ENCODE measurements at regions not wholly inside any gene's neighbourhood (a gene's known extent, or its start where the extent isn't known, plus 50 kb on each side); places are given as distances from the start of the nearest gene placed in this dataset.

GRCh38 chr16:66267292-66268014 lies 99.0 kb upstream of the CDH5 start:
- H3K27me3 ChIP-seq (ENCODE audit: insufficient read depth, poor library complexity, severe bottlenecking) = peaks cover 5% of the 10 kb centered on the region
- no peak overlapping the region for H3K4me3 ChIP-seq (replicated peaks; ENCODE audit: insufficient read depth, low read length)
- DNase-seq (ENCODE audit: low read depth in 1 of 2, low spot score in 1 of 2) = no peak
- TF ChIP-seq CTCF (IDR thresholded peaks at IDR 0.05; ENCODE audit: insufficient read depth, low read length) = no peak
- no peak for TF ChIP-seq REST (IDR thresholded peaks at IDR 0.05; ENCODE audit: insufficient replicate concordance, low read depth)
- no peak for TF ChIP-seq POLR2AphosphoS5 (IDR thresholded peaks at IDR 0.05; ENCODE audit: low read depth)
- TF ChIP-seq SPI1 (IDR thresholded peaks at IDR 0.05; ENCODE audit: borderline replicate concordance, low read depth) = no peak
- H3K27ac ChIP-seq (replicated peaks) = no peak overlapping the region

GRCh38 chr16:66266436-66267291 lies 99.8 kb upstream of the CDH5 start:
- no peak for TF ChIP-seq GABPA (IDR thresholded peaks at IDR 0.05; ENCODE audit: low read depth)
- no peak for TF ChIP-seq REST (IDR thresholded peaks at IDR 0.05; ENCODE audit: insufficient replicate concordance, low read depth)
- TF ChIP-seq SPI1 (IDR thresholded peaks at IDR 0.05; ENCODE audit: borderline replicate concordance, low read depth) = no peak
- TF ChIP-seq CTCF (IDR thresholded peaks at IDR 0.05; ENCODE audit: insufficient read depth, low read length) = no peak
- no peak for TF ChIP-seq POLR2AphosphoS5 (IDR thresholded peaks at IDR 0.05; ENCODE audit: low read depth)
- DNase-seq (ENCODE audit: low read depth in 1 of 2, low spot score in 1 of 2) = no peak
- Histone ChIP-seq H3K27me3 (ENCODE audit: insufficient read depth, poor library complexity, severe bottlenecking) (peaks cover 5% of the 10 kb centered on the region), H3K4me3 (replicated peaks; ENCODE audit: insufficient read depth, low read length) (no peak overlapping the region), H3K27ac (replicated peaks) (no peak overlapping the region)

GRCh38 chr16:66265556-66266141 lies 100.8 kb upstream of the CDH5 start:
- Histone ChIP-seq H3K27me3 (ENCODE audit: insufficient read depth, poor library complexity, severe bottlenecking) (peaks cover 5% of the 10 kb centered on the region), H3K27ac (replicated peaks) (no peak overlapping the region)
- TF ChIP-seq CTCF (IDR thresholded peaks at IDR 0.05; ENCODE audit: insufficient read depth, low read length) (no peak), SPI1 (IDR thresholded peaks at IDR 0.05; ENCODE audit: borderline replicate concordance, low read depth) (no peak), GABPA (IDR thresholded peaks at IDR 0.05; ENCODE audit: low read depth) (no peak), POLR2AphosphoS5 (IDR thresholded peaks at IDR 0.05; ENCODE audit: low read depth) (no peak)

More at GRCh38 chr16:66265556-66266141, 100.8 kb upstream of the CDH5 start:
- DNase-seq (ENCODE audit: low read depth in 1 of 2, low spot score in 1 of 2) = no peak
- no peak overlapping the region for H3K4me3 ChIP-seq (replicated peaks; ENCODE audit: insufficient read depth, low read length)
